Activated naive CD4-positive, alpha-beta T cell treated with anti-CD3 and anti-CD28 coated beads for 36 hours (primary cell): ENCODE measurements at regions not wholly inside any gene's neighbourhood (a gene's known extent, or its start where the extent isn't known, plus 50 kb on each side); places are given as distances from the start of the nearest gene placed in this dataset.

Experiments
- CTCF ChIA-PET: fragments of 350-600 bp; sonication (Branson Sonifier 250); formaldehyde crosslinking; loops from one replicate; lab custom pipeline; 2021; ENCODE audit warnings: antibody characterized with exemption; lab: Charles Lee
- DNase-seq: peaks from one replicate; pipeline ENCODE4 v3.0.0-alpha.2; 2020
- H3K27ac Mint-ChIP-seq: one replicate; pipeline ENCODE4 v1.8.0; 2021; ENCODE audit warnings: mild to moderate bottlenecking, mixed read lengths
- H3K27me3 Mint-ChIP-seq: one replicate; pipeline ENCODE4 v1.8.0; 2021; ENCODE audit warnings: low read depth, mixed read lengths
- H3K36me3 Mint-ChIP-seq: one replicate; pipeline ENCODE4 v1.8.0; 2021; ENCODE audit warnings: low read depth, mixed read lengths
- H3K4me1 Mint-ChIP-seq: one replicate; pipeline ENCODE4 v1.8.0; 2021; ENCODE audit warnings: low read depth, mixed read lengths
- H3K4me3 Mint-ChIP-seq: one replicate; pipeline ENCODE4 v1.8.0; 2021; ENCODE audit warnings: mild to moderate bottlenecking, moderate library complexity, mixed read lengths
- H3K9me3 Mint-ChIP-seq: one replicate; pipeline ENCODE4 v1.8.0; 2021; ENCODE audit warnings: mixed read lengths
- intact Hi-C: fragments of 100-400 bp; cut with micrococcal nuclease; formaldehyde crosslinking; loops from one replicate; pipeline ENCODE4 v1.15.1; 2023

DNA sequence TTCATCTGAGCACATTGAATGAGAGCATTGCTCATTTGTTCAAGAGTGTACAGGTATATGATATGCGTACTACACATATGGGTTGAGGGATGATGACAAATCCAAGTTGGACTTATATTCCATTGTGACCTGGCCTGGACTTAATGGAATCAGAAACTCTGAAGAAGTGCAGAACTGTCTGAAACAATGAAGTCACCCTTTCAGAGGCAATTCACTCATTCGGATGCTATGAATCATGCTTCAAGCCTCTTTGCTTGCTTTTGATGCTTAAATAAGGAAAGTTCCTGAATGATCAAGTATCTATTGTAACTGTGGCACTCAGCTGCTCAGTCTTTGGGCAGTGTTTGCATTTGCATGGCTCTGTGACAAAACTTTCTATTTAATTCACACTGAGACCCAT, 93.4 kb downstream of the ZNF365 start:
- Mint-ChIP-seq H3K27ac (no peak overlapping the region), H3K27me3 (peaks cover 5% of the 10 kb centered on the region), H3K4me1 (no peaks in the 10 kb centered on the region), H3K36me3 (no peaks in the 10 kb centered on the region), H3K9me3 (peaks cover 4% of the 10 kb centered on the region), H3K4me3 (no peak overlapping the region)
- CTCF ChIA-PET = interaction anchor here (1.1 kb wide), 1 partner anchor 32 kb away, joined by 3 read pairs; no protein-coding TSS in a partner anchor
- intact Hi-C loops = no loop called here
- DNase-seq = no peak

- DNase-seq = no peak
- Mint-ChIP-seq H3K27me3 (peaks cover 8% of the 10 kb centered on the region), H3K36me3 (no peaks in the 10 kb centered on the region), H3K4me1 (no peaks in the 10 kb centered on the region), H3K4me3 (no peak overlapping the region), H3K9me3 (no peaks in the 10 kb centered on the region), H3K27ac (no peak overlapping the region)
- CTCF ChIA-PET = no interaction called here
- intact Hi-C loops = no loop called here
Measured at GRCh38 chr10:62471711-62472110, 97.5 kb downstream of the ZNF365 start.

DNA sequence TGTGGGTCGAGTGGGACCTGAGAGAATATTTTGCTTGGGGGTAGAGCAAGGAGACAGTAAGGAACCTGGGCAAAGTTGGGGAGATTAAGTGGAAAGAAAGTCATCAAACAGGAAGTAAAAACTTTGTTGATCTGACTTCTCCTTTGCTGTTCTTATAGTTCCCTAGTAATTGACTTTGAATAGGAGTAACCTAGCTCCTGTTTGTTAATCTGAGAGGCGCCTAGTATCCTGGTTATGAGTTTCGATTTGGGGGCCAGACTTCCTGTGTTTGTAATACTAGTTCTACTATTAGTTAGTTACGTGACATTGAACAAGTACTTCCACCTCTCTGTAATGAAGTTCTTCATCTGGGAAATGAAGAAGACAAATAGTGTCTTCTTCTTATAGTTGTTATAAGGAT, 99.1 kb downstream of the ZNF365 start:
- Mint-ChIP-seq H3K4me3 (no peak overlapping the region), H3K27me3 (peaks cover 5% of the 10 kb centered on the region), H3K9me3 (no peaks in the 10 kb centered on the region), H3K36me3 (no peaks in the 10 kb centered on the region), H3K4me1 (no peaks in the 10 kb centered on the region), H3K27ac (no peak overlapping the region)
- intact Hi-C loops = no loop called here
- CTCF ChIA-PET = no interaction called here
- no peak for DNase-seq

DNA sequence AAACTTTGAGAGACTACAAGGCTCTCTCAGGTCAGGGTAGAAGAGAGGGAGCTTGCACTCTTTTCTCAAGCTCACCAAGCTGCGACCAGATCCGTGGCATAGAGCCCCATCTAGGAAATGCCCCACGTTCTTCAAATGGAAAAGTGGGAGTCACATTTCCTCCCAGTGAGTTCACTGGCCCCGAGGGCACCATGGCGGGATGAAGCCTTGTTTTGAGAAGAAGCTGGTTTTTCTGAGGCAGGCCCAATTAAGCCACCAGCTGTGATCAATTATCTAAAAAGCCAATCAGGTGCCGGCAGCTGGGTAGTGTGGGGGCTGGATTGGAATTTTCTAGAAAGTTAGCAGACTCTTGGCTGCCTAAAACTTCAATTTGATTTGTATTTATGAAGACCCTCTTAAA, 101.4 kb downstream of the ZNF365 start:
- H3K36me3 Mint-ChIP-seq = no peaks in the 10 kb centered on the region
- H3K27ac Mint-ChIP-seq = no peak overlapping the region

GRCh38 chr10:62479523-62479922, 105.4 kb downstream of the ZNF365 start:
- Mint-ChIP-seq H3K9me3 (no peaks in the 10 kb centered on the region), H3K27me3 (no peaks in the 10 kb centered on the region), H3K4me3 (no peak overlapping the region), H3K36me3 (no peaks in the 10 kb centered on the region), H3K27ac (no peak overlapping the region), H3K4me1 (peaks cover 4% of the 10 kb centered on the region)
- no peak for DNase-seq
- intact Hi-C loops = no loop called here
- CTCF ChIA-PET = interaction anchor here (0.6 to 1.4 kb wide), 3 partner anchors 12 to 32 kb away, joined by 3 to 5 read pairs (median 3); no protein-coding TSS in a partner anchor

More for the DNA sequence above, 101.4 kb downstream of the ZNF365 start:
- Mint-ChIP-seq H3K27me3 (peaks cover 3% of the 10 kb centered on the region), H3K9me3 (no peaks in the 10 kb centered on the region), H3K4me3 (no peak overlapping the region), H3K4me1 (no peaks in the 10 kb centered on the region)
- no peak for DNase-seq
- intact Hi-C loops = no loop called here
- CTCF ChIA-PET = no interaction called here

DNA sequence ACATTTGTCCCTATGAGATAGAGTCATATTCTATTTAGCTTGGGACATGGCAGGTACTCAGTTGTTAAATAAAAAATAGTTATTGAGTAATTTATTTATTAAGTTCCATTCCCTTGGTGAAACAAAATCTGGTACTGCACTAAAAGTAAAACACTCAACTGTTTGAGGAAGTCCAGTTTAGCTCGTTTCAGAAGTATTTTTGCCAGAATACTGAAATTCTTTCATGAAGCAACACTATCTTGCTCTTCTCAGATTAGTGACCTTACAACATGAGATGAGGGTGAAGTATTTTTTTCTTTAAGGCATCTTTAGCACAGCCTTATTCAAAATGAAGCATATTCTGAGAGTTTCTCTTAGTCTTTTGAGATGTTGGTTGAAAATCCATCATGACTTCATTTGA, 106.0 kb downstream of the ZNF365 start:
- DNase-seq = no peak
- H3K9me3 Mint-ChIP-seq = no peaks in the 10 kb centered on the region
- H3K4me1 Mint-ChIP-seq = peaks cover 4% of the 10 kb centered on the region
- H3K27ac Mint-ChIP-seq = no peak overlapping the region
- CTCF ChIA-PET = interaction anchor here (1.4 kb wide), 1 partner anchor 11 kb away, joined by 5 read pairs; no protein-coding TSS in a partner anchor
- intact Hi-C loops = no loop called here
- H3K36me3 Mint-ChIP-seq = no peaks in the 10 kb centered on the region
- no peaks in the 10 kb centered on the region for H3K27me3 Mint-ChIP-seq
- H3K4me3 Mint-ChIP-seq = no peak overlapping the region

GRCh38 chr10:62482581-62482980, 108.4 kb downstream of the ZNF365 start:
- Mint-ChIP-seq H3K4me3 (no peak overlapping the region), H3K36me3 (no peaks in the 10 kb centered on the region), H3K9me3 (no peaks in the 10 kb centered on the region), H3K4me1 (peaks cover 4% of the 10 kb centered on the region), H3K27me3 (no peaks in the 10 kb centered on the region), H3K27ac (no peak overlapping the region)
- intact Hi-C loops = no loop called here
- CTCF ChIA-PET = no interaction called here
- DNase-seq = no peak

DNA sequence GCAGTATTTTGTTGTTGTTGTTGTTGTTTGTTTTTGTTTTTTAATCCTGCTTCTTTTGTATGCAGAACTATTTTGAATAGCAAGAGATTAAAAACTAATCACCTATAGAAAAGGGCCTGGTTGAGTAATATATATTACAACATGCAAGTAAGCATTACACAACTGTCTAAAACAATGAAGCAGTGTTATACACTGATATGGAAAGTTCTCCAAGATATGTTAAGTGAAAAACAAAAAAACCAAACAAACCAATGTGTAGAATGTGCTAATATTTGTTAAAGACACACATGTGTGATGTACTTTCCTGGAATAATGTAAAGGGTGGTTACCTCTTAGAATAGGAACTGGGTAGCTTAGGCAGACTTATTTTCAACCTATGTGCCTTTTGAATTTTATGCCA, 117.4 kb downstream of the ZNF365 start:
- CTCF ChIA-PET = interaction anchor here (0.7 to 1.0 kb wide), 10 partner anchors 12 to 592 kb away, joined by 3 to 5 read pairs (median 3); no protein-coding TSS in a partner anchor
- no peak overlapping the region for H3K4me3 Mint-ChIP-seq
- H3K27me3 Mint-ChIP-seq = no peaks in the 10 kb centered on the region
- intact Hi-C loops = loop anchor here (5.0 kb wide), 2 partner anchors 101 to 326 kb away; partner anchors contain the start of gene EGR2
- no peaks in the 10 kb centered on the region for H3K36me3 Mint-ChIP-seq
- H3K27ac Mint-ChIP-seq = no peak overlapping the region
- no peaks in the 10 kb centered on the region for H3K9me3 Mint-ChIP-seq
- no peaks in the 10 kb centered on the region for H3K4me1 Mint-ChIP-seq
- no peak for DNase-seq

DNA sequence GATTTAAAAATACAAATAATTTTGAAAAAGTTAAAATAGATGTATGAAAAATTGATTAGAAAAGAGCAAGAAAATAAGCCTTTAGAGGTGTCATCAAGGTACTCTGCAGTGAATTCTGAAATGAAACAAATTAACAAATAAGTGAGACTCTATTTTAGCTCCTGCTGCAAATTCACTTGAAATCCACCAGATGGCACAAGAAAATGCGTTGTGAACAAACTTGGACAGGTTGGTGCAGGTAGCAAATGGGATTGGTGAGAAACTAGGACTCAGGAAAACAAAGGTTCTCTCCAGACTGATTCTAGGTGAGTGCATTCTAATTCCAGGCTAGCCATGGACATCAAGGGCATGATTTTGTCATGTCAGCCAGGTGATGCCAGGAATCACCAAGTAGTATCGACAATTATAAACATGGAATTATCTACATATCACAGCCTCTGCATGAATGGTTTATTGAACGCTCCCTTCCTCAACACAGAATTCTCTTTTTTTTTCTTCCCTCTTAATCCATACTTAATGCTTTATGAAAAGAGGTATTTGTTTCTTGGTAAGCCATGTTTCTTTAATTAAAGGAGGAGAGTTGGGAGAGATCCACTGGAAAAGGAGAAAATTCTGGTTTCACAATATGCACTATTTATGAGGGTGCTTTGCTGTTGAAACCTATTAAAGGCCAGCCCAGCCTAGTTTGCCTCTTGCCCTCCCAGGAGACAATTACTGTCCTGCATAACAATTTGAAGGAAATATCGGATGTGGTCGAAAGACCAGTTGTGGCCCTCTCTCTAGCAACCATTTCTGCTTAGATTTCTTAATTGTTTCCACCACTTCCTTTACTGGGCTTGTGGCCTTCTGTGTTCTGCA, 118.1 kb downstream of the ZNF365 start:
- CTCF ChIA-PET = interaction anchor here (0.7 to 1.6 kb wide), 13 partner anchors 12 to 591 kb away, joined by 3 to 7 read pairs (median 3); no protein-coding TSS in a partner anchor

GRCh38 chr10:62492870-62493180, 118.7 kb downstream of the ZNF365 start:
- CTCF ChIA-PET = interaction anchor here (0.6 to 1.6 kb wide), 4 partner anchors 14 to 58 kb away, joined by 3 to 7 read pairs (median 3); no protein-coding TSS in a partner anchor
- intact Hi-C loops = loop anchor here (1.0 to 5.0 kb wide), 5 partner anchors 62 to 665 kb away; partner anchors contain the start of gene EGR2
- H3K4me1 Mint-ChIP-seq = no peaks in the 10 kb centered on the region

More for the DNA sequence above, 118.1 kb downstream of the ZNF365 start:
- no peaks in the 10 kb centered on the region for H3K4me1 Mint-ChIP-seq
- H3K27me3 Mint-ChIP-seq = no peaks in the 10 kb centered on the region
- DNase-seq = peak; percentile 8
- no peaks in the 10 kb centered on the region for H3K36me3 Mint-ChIP-seq
- intact Hi-C loops = loop anchor here (1.0 to 5.0 kb wide), 5 partner anchors 63 to 666 kb away; partner anchors contain the start of gene EGR2
- H3K9me3 Mint-ChIP-seq = no peaks in the 10 kb centered on the region
- no peak overlapping the region for H3K27ac Mint-ChIP-seq
- H3K4me3 Mint-ChIP-seq = no peak overlapping the region

GRCh38 chr10:62496925-62497324, 122.8 kb downstream of the ZNF365 start:
- CTCF ChIA-PET = interaction anchor here (0.5 kb wide), 1 partner anchor 463 kb away, joined by 3 read pairs; no protein-coding TSS in a partner anchor

More at GRCh38 chr10:62492870-62493180, 118.7 kb downstream of the ZNF365 start:
- no peak for DNase-seq
- Mint-ChIP-seq H3K27me3 (no peaks in the 10 kb centered on the region), H3K4me3 (no peak overlapping the region), H3K27ac (no peak overlapping the region), H3K36me3 (no peaks in the 10 kb centered on the region), H3K9me3 (no peaks in the 10 kb centered on the region)

GRCh38 chr10:62498271-62498670, 124.1 kb downstream of the ZNF365 start:
- no peaks in the 10 kb centered on the region for H3K36me3 Mint-ChIP-seq
- no peaks in the 10 kb centered on the region for H3K4me1 Mint-ChIP-seq
- CTCF ChIA-PET = no interaction called here
- no peak for DNase-seq
- no peak overlapping the region for H3K27ac Mint-ChIP-seq
- no peaks in the 10 kb centered on the region for H3K9me3 Mint-ChIP-seq
- no peak overlapping the region for H3K4me3 Mint-ChIP-seq
- intact Hi-C loops = no loop called here
- H3K27me3 Mint-ChIP-seq = no peaks in the 10 kb centered on the region

More at GRCh38 chr10:62496925-62497324, 122.8 kb downstream of the ZNF365 start:
- H3K27ac Mint-ChIP-seq = no peak overlapping the region
- no peaks in the 10 kb centered on the region for H3K9me3 Mint-ChIP-seq
- H3K27me3 Mint-ChIP-seq = no peaks in the 10 kb centered on the region
- H3K4me1 Mint-ChIP-seq = no peaks in the 10 kb centered on the region
- DNase-seq = no peak
- H3K4me3 Mint-ChIP-seq = no peak overlapping the region
- H3K36me3 Mint-ChIP-seq = no peaks in the 10 kb centered on the region
- intact Hi-C loops = no loop called here
